Karpas-422 (cell line): ENCODE measurements at regions not wholly inside any gene's neighbourhood (a gene's known extent, or its start where the extent isn't known, plus 50 kb on each side); places are given as distances from the start of the nearest gene placed in this dataset.

ENCODE experiments used
- DNase-seq: peaks from one replicate; pipeline ENCODE4 v3.0.0-alpha.2; 2015
- H2AFZ ChIP-seq: fragments of 200-600 bp; sonication (generic); 2 replicates; pipeline ENCODE4 v1.6.1; 2014; ENCODE audit warnings: antibody characterized with exemption, low read length, mixed read lengths
- H3K27ac ChIP-seq: fragments of 200-600 bp; sonication (generic); 2 replicates; pipeline ENCODE4 v1.5.1; 2014; ENCODE audit warnings: mild to moderate bottlenecking, low read length, moderate library complexity
- H3K27me3 ChIP-seq: fragments of 200-600 bp; sonication (generic); 2 replicates; pipeline ENCODE4 v1.6.1; 2014; ENCODE audit warnings: low read length, mixed read lengths
- H3K36me3 ChIP-seq: fragments of 200-600 bp; sonication (generic); 2 replicates; pipeline ENCODE4 v1.6.1; 2014; ENCODE audit warnings: low read length, mixed read lengths; ENCODE audit not compliant: insufficient read depth
- H3K4me1 ChIP-seq: fragments of 200-600 bp; sonication (generic); 2 replicates; pipeline ENCODE4 v1.6.1; 2014; ENCODE audit warnings: mild to moderate bottlenecking, low read length, mixed read lengths
- H3K4me2 ChIP-seq: fragments of 200-600 bp; sonication (generic); 2 replicates; pipeline ENCODE4 v1.6.1; 2014; ENCODE audit warnings: low read length, low read depth, mild to moderate bottlenecking; ENCODE audit not compliant: poor library complexity, severe bottlenecking
- H3K4me3 ChIP-seq: fragments of 200-600 bp; sonication (generic); 2 replicates; pipeline ENCODE4 v1.5.1; 2014; ENCODE audit warnings: mild to moderate bottlenecking, antibody characterized with exemption, low read length, mixed read lengths
- H3K79me2 ChIP-seq: fragments of 200-600 bp; sonication (generic); 2 replicates; pipeline ENCODE4 v1.6.1; 2014; ENCODE audit warnings: mild to moderate bottlenecking, low read length, mixed read lengths
- H3K9ac ChIP-seq: fragments of 200-600 bp; sonication (generic); 2 replicates; pipeline ENCODE4 v1.6.0; 2014; ENCODE audit warnings: low read length
- H3K9me2 ChIP-seq: fragments of 200-600 bp; sonication (generic), shearing (Covaris generic); replicated peaks from 2 replicates; pipeline ENCODE4 v1.6.0; 2014; ENCODE audit warnings: mild to moderate bottlenecking, low read length, moderate library complexity; ENCODE audit not compliant: insufficient read depth
- H3K9me3 ChIP-seq: fragments of 300-700, 200-600 bp; sonication (generic); 2 replicates; pipeline ENCODE4 v1.6.1; 2014; ENCODE audit warnings: low read length, mixed read lengths
- H4K20me1 ChIP-seq: fragments of 200-600 bp; sonication (generic); 2 replicates; pipeline ENCODE4 v1.6.1; 2014; ENCODE audit warnings: mild to moderate bottlenecking, antibody characterized with exemption, low read length, low read depth; ENCODE audit not compliant: insufficient read depth

DNA sequence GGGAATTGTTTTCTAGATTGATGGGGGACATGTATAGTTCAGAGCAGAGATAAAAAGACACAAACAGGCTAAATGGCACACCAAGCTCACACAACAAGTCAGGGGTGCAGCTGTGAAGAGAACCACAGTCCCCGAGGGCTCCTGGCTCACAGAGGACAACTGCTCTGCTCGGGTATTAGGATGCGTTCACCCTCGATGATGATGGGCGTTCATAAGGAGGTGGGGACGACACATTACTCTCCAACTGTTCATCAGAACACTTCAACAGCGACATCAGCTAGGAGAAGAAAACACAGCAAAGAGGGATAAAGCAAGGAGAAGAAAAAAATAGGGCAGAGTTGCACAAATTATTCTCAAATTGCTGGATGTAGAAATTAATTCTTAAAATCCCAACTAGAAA lies 174.8 kb upstream of the RREB1 start:
- Histone ChIP-seq H2AFZ (no peak overlapping the region), H3K4me1 (peaks cover 8% of the 10 kb centered on the region), H3K4me3 (no peak overlapping the region), H4K20me1 (no peaks in the 10 kb centered on the region), H3K27ac (no peak overlapping the region), H3K27me3 (no peaks in the 10 kb centered on the region), H3K79me2 (no peaks in the 10 kb centered on the region), H3K36me3 (no peaks in the 10 kb centered on the region), H3K9ac (no peak overlapping the region), H3K9me3 (no peaks in the 10 kb centered on the region), H3K4me2 (no peak overlapping the region), H3K9me2 (no peaks in the 10 kb centered on the region)
- no peak for DNase-seq

DNA sequence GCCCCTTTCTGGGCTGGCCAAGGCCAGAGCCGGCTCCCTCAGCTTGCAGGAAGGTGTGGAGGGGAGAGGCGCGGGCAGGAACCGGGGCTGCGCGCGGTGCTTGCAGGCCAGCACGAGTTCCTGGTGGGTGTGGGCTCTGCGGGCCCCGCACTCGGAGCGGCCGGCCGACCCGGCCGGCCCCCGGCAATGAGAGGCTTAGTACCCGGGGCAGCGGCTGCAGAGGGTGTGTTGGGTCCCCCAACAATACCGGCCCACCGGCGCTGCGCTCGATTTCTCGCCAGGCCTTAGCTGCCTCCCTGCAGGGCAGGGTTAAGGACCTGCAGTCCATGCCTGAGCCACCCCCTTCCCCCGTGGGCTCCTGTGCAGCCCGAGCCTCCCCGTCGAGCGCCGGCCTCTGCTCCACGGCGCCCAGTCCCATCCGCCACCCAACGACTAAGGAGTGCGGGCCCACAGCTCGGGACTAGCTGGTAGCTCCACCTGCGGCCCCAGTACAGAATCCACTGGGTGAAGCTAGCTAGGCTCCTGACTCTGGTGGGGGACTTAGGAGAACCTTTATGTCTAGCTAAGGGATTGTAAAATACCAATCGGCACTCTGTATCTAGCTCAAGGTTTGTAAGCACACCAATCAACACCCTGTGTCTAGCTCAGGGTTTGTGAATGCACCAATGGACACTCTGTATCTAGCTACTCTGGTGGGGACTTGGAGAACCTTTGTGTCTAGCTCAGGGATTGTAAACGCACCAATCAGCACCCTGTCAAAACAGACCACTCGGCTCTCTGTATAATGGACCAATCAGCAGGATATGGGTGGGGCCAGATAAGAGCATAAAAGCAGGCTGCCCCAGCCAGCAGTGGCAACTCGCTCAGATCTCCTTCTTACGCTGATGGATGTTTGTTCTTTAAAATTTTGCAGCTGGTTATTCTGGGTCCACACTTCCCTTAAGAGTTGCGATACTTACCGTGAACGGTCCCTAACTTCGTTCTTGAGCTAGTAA lies 167.4 kb upstream of the RREB1 start:
- Histone ChIP-seq H3K36me3 (no peaks in the 10 kb centered on the region), H3K9me3 (no peaks in the 10 kb centered on the region), H4K20me1 (no peaks in the 10 kb centered on the region), H3K27ac (no peak overlapping the region), H3K4me1 (no peaks in the 10 kb centered on the region), H3K27me3 (no peaks in the 10 kb centered on the region), H2AFZ (no peak overlapping the region), H3K79me2 (no peaks in the 10 kb centered on the region), H3K9ac (no peak overlapping the region), H3K4me3 (no peak overlapping the region), H3K4me2 (no peak overlapping the region), H3K9me2 (no peaks in the 10 kb centered on the region)
- DNase-seq, result no peak

DNA sequence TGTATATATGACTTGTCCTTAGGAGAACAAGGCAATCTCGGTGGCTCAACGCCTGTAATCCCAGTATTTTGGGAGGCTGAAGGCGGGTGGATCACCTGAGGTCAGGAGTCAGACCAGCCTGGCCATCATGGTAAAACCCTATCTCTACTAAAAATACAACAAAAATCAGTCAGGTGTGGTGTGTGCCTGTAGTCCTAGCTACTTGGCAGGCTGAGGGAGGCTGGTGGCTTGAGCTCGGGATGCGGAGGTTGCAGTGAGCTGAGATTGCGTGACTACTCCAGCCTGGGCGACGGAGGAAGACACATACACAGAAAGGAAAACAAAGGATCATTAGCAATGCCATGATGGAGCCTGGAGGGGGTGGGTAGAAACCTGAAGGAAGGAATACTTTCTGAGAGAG lies 166.6 kb upstream of the RREB1 start:
- Histone ChIP-seq H4K20me1 (no peaks in the 10 kb centered on the region), H3K36me3 (no peaks in the 10 kb centered on the region), H3K4me2 (no peak overlapping the region), H3K27me3 (no peaks in the 10 kb centered on the region), H3K4me3 (no peak overlapping the region), H3K9me3 (no peaks in the 10 kb centered on the region), H3K9me2 (no peaks in the 10 kb centered on the region), H2AFZ (no peak overlapping the region), H3K79me2 (no peaks in the 10 kb centered on the region), H3K27ac (no peak overlapping the region), H3K4me1 (no peaks in the 10 kb centered on the region), H3K9ac (no peak overlapping the region)
- DNase-seq, result no peak

DNA sequence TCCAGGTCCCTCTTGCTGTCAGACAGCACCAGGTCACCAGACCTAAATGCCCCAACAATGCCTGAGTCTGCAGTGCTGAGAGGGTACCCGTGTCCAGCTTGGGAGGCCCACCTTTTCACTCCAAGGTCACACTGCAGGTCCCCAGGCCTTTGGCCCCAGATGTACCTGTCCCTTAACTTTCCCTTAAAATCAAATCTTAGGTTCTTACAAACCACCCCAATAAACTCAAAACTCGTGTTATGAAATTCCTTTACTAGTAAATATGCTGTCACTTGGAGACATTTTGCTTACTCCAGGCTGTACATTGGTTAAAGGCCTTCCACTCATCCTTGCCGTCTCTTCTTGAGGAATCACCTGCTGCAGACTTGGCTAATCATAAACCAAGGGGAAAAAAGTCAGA lies 165.7 kb upstream of the RREB1 start:
- DNase-seq, result no peak
- H3K9me3 ChIP-seq, result no peaks in the 10 kb centered on the region
- no peaks in the 10 kb centered on the region for H3K36me3 ChIP-seq
- no peaks in the 10 kb centered on the region for H3K27me3 ChIP-seq
- H3K4me1 ChIP-seq, result no peaks in the 10 kb centered on the region
- H3K9ac ChIP-seq, result no peak overlapping the region
- no peak overlapping the region for H3K27ac ChIP-seq
- H3K4me3 ChIP-seq, result no peak overlapping the region
- H2AFZ ChIP-seq, result no peak overlapping the region
- no peaks in the 10 kb centered on the region for H3K79me2 ChIP-seq
- no peaks in the 10 kb centered on the region for H3K9me2 ChIP-seq
- no peak overlapping the region for H3K4me2 ChIP-seq
- no peaks in the 10 kb centered on the region for H4K20me1 ChIP-seq

DNA sequence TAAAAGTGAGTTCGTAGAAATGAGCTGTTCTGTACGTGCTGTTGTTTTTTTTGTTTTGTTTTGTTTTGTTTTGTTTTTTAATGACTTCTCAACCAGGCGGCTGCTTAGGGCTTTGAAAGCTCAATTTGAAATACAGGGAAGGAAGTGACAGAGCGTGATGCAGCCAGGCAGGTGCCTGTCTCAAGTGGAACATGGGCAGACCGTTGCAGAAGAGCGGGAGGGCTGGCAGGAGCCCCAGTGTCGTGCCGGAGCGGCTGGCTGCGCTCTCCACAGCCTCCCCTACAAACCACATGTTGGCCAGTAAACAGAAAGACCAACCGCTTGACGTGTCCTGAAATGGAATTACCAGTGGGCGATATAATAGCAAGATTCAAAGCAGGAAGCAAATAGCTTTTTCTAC lies 164.9 kb upstream of the RREB1 start:
- Histone ChIP-seq H3K36me3 (no peaks in the 10 kb centered on the region), H3K4me1 (no peaks in the 10 kb centered on the region), H4K20me1 (no peaks in the 10 kb centered on the region), H3K79me2 (no peaks in the 10 kb centered on the region), H2AFZ (no peak overlapping the region), H3K4me3 (no peak overlapping the region), H3K27ac (no peak overlapping the region), H3K9ac (no peak overlapping the region), H3K27me3 (no peaks in the 10 kb centered on the region), H3K9me3 (no peaks in the 10 kb centered on the region), H3K9me2 (no peaks in the 10 kb centered on the region), H3K4me2 (no peak overlapping the region)
- DNase-seq, result no peak

DNA sequence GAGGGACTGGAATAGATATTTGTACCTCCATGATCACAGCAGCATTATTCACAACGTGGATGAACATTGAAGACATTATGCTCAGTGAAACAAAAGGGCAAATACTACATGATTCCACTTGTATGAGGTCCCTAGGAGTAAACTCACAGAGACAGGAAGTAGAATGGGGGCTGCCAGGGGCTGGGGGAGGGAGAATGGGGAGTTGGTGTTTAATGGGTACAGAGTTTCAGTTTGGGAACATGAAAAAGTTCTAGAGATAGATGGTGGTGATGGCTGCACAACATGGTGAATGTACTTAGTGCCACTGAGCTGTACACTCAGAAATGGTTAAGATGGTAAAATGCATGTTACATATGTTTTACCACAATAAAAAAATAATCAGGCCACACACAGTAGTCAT lies 164.3 kb upstream of the RREB1 start:
- Histone ChIP-seq H3K9me3 (no peaks in the 10 kb centered on the region), H3K79me2 (no peaks in the 10 kb centered on the region), H3K9me2 (no peaks in the 10 kb centered on the region), H4K20me1 (no peaks in the 10 kb centered on the region), H3K27ac (no peak overlapping the region), H3K27me3 (no peaks in the 10 kb centered on the region), H3K4me1 (no peaks in the 10 kb centered on the region), H2AFZ (no peak overlapping the region), H3K36me3 (no peaks in the 10 kb centered on the region), H3K4me2 (no peak overlapping the region), H3K4me3 (no peak overlapping the region), H3K9ac (no peak overlapping the region)
- no peak for DNase-seq

DNA sequence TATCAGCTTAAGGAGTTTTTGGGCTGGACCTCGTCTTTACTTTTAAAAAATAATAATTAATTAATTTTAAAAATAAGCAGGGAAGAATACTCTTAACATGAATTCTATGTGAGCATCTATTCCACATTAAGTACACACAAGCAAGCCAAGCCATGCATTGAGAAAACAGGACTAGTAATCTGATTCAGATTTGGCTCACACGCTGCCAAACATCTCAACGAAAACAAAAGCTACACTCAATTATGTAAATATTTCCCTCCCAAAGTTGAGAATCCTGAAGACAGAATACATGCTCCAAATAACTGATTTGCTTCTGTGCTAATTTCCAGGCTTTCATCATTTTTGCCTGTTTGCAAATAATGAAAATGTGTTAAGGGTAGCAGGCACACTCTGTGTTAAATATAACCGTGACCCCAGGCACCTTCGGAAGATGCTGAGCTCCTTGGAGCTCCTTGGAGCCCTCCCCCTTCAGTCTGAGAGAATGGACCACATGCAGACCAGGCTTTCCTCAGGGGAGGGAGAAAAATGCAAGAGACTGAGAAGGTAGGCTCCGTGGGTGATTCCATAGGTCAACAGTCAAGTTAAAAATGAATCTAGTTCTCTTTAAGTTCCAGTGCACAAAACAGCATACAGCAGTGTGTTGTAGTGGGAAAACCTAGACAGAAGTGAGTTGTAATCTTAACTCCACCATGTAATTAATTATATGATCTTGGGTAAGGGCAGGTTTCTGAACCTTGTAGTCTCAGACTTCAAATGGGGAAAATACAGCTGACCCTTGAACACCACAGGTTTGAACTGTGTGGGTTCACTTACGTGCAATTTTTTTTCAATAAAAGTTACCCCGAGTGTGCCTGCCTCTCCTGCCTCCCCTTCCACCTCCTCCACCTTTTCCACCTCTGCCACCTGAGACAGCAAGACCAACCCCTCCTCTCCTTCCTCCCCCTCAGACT lies 161.3 kb upstream of the RREB1 start:
- Histone ChIP-seq H3K4me1 (no peaks in the 10 kb centered on the region), H3K9ac (no peak overlapping the region), H3K9me2 (no peaks in the 10 kb centered on the region), H3K79me2 (no peaks in the 10 kb centered on the region), H3K36me3 (no peaks in the 10 kb centered on the region), H3K27me3 (no peaks in the 10 kb centered on the region), H2AFZ (no peak overlapping the region), H3K9me3 (no peaks in the 10 kb centered on the region), H4K20me1 (no peaks in the 10 kb centered on the region), H3K4me3 (no peak overlapping the region), H3K4me2 (no peak overlapping the region), H3K27ac (no peak overlapping the region)
- DNase-seq, result no peak
